ENCODE measurements at regions not wholly inside any gene's neighbourhood (a gene's known extent, or its start where the extent isn't known, plus 50 kb on each side); places are given as distances from the start of the nearest gene placed in this dataset.
A peak's percentile ranks its signal among the peaks of the same experiment; 100 is the strongest.

- H3K4me3 ChIP-seq (ENCODE audit: low read depth, low read length): no peak overlapping the region
- no peak for TF ChIP-seq CTCF (conservative IDR thresholded peaks at IDR 0.05; ENCODE audit: low read depth, low read length)
- DNase-seq (ENCODE audit: low read depth): no peak
Observed at GRCh38 chr12:90167518-90168208, 459.0 kb upstream of the ATP2B1 start.

DNA sequence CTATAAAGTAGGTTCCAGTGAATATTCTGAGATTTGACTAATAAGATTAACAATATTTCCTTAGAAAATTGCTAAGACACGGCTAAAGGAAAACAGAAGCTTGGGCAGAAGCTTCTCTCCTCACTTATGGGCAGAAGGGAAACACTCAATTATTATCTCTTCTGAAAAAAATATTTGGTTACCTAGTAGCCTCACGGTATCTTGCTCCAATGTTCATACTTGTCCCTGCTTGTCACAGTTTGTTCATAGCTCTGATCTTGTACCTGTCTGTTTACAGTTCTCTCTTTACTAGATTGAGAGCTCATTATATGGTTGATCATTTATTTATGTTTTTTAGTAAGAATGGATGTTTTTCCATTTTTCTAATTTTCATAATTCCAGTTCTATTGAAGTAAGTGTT, 458.0 kb upstream of the ATP2B1 start:
- no peak overlapping the region for H3K4me3 ChIP-seq (ENCODE audit: low read depth, low read length)
- DNase-seq (ENCODE audit: low read depth): no peak
- TF ChIP-seq CTCF (conservative IDR thresholded peaks at IDR 0.05; ENCODE audit: low read depth, low read length): no peak

GRCh38 chr12:90166012-90166411, 457.4 kb upstream of the ATP2B1 start:
- H3K4me3 ChIP-seq (ENCODE audit: low read depth, low read length): no peak overlapping the region
- no peak for DNase-seq (ENCODE audit: low read depth)
- no peak for TF ChIP-seq CTCF (conservative IDR thresholded peaks at IDR 0.05; ENCODE audit: low read depth, low read length)

GRCh38 chr12:90163975-90164374, 455.3 kb upstream of the ATP2B1 start:
- no peak overlapping the region for H3K4me3 ChIP-seq (ENCODE audit: low read depth, low read length)
- TF ChIP-seq CTCF (conservative IDR thresholded peaks at IDR 0.05; ENCODE audit: low read depth, low read length): peak; percentile 19
- no peak for DNase-seq (ENCODE audit: low read depth)

- no peak for DNase-seq (ENCODE audit: low read depth)
- H3K4me3 ChIP-seq (ENCODE audit: low read depth, low read length): no peak overlapping the region
- TF ChIP-seq CTCF (conservative IDR thresholded peaks at IDR 0.05; ENCODE audit: low read depth, low read length): no peak
Observed at GRCh38 chr12:90153827-90154226, 445.2 kb upstream of the ATP2B1 start.

- H3K4me3 ChIP-seq (ENCODE audit: low read depth, low read length): no peak overlapping the region
- no peak for DNase-seq (ENCODE audit: low read depth)
- no peak for TF ChIP-seq CTCF (conservative IDR thresholded peaks at IDR 0.05; ENCODE audit: low read depth, low read length)
Observed at GRCh38 chr12:90152897-90153624, 444.4 kb upstream of the ATP2B1 start.

Measured in epithelial cell of proximal tubule (primary cell).